Retina (tissue), 1 donor: ENCODE measurements at regions not wholly inside any gene's neighbourhood (a gene's known extent, or its start where the extent isn't known, plus 50 kb on each side); places are given as distances from the start of the nearest gene placed in this dataset.

Experiments
- DNase-seq: peaks from one replicate; pipeline ENCODE4 v3.0.0-alpha.2; 2016

DNA sequence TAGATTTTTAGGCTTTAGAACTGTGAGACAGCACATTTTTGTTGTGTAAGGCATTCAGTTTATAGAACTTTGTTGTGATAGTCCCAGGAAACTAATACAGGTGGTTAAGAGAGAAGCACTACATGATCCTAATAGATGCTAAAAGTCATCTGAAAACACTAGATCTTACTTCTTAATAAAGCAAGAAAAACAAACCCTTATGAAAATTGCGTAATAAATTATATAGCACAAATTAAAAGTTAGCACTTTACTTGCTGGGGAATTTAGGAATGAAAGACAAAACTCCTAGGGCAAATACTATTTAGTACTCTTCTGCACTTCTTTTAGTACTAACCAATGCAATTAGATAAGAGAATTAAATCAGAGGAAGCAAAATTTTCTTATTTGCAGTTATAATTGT, 163.3 kb upstream of the SHISA6 start:
- no peak for DNase-seq

- no peak for DNase-seq
These were observed 166.6 kb upstream of the SHISA6 start for GRCh38 chr17:11074451-11074850.

- DNase-seq = no peak
These were observed 184.1 kb upstream of the SHISA6 start for GRCh38 chr17:11056926-11057325.

DNA sequence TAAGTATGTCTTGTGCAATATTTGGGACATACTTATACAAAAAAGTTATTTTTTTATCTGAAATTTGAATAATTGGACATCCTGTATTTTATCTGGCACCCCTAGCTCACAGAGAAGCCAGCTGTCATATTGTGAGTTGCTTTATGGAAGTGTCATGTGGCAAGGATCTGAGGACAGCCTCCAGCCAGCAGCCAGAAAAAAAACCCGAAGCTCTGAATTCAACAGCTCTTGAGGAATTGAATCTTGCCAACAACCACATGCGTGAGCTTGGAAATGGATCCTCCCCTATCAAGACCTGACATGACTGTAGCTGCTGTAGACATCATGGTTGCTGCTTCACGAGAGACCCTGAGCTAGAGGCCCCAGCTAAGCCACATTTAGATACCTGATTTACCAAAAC, 187.2 kb upstream of the SHISA6 start:
- no peak for DNase-seq

- no peak for DNase-seq
These were observed 191.5 kb upstream of the SHISA6 start for GRCh38 chr17:11049539-11049938.

GRCh38 chr17:11047228-11047627, 193.8 kb upstream of the SHISA6 start:
- no peak for DNase-seq

GRCh38 chr17:11039342-11039741, 201.5 kb upstream of the PIRT start:
- no peak for DNase-seq

GRCh38 chr17:11035681-11036080, 197.8 kb upstream of the PIRT start:
- no peak for DNase-seq

GRCh38 chr17:11031787-11032186, 193.9 kb upstream of the PIRT start:
- DNase-seq = no peak

- DNase-seq = no peak
These were observed 191.9 kb upstream of the PIRT start for GRCh38 chr17:11029791-11030190.

DNA sequence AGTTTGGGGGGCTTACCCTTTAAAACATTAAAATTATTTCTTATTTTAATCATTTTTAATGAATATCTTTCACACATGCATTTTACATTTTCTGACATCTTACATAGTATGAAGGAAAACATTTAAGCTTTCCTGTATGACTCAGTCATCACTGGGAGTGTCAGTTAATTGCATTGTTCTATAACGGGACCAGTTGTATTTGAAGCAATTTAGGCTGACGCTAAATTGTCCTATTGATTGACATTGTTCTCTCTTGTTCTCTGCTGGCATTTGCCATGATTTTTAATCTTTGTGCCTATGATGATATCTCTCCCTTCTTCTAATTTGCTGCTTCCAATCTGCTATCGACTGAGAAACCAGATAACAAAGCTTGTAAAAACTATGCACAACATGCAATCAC, 190.5 kb upstream of the PIRT start:
- DNase-seq = no peak

GRCh38 chr17:11026903-11027302, 189.0 kb upstream of the PIRT start:
- DNase-seq = no peak

DNA sequence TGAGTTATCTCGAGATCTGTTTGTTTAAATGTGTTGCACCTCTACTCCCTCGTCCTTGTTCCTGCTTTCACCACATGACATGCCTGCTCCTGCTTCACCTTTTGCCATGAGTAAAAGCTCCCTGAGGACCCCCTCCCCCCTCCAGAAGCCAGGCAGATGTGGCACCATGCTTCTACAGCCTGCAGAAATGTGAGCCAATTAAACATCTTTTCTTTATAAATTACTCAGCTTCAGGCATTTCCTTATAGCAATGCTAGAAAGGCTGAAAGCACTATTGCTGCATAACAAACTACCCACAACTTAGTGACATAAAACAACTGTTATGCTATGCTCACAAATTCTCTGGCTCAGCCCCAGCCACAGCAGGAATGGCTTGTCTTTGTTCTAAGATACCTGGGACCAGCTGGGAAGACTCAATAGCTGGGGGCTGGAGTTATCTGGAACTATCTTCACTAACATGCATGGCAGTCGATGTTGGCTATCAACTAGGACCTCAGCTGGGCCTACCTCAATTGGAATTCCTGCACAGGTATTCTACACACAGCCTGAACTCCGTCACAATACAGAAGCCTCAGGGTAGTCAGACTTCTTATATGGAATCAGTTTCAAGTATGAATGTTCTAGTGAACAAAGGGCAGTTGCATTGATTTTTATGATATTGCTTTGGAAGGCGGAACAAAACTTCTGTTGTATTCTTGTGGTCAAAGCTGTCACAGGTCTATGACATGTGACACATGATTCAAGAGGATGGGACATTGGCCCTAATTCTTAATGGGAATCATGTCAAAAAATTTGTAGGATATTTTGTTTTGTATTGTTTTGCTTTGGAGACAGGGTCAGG, 186.0 kb upstream of the PIRT start:
- no peak for DNase-seq

- no peak for DNase-seq
These were observed 168.6 kb upstream of the PIRT start for GRCh38 chr17:11006530-11006929.

- no peak for DNase-seq
These were observed 168.1 kb upstream of the PIRT start for GRCh38 chr17:11005940-11006339.

- no peak for DNase-seq
These were observed 164.5 kb upstream of the PIRT start for GRCh38 chr17:11002417-11002816.

DNA sequence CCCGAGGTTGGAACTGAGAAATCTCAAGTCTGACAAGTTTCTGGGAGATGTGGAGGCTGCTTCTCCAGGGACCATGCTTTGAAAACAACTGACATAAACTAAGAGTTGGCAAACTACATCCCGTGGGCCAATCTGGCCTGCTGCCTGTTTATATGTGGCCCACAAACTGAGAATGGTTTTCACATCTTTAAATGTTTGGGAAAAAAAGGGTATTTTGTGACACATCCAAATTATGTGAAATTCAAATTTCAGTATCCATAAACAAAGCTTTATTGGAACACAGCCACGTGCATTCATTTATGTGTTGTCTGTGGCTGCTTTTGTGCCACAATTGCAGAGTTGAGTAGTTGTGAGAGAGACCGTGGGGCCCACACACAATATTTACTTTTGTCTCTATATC, 163.8 kb upstream of the PIRT start:
- DNase-seq = no peak

GRCh38 chr17:10999484-10999883, 161.6 kb upstream of the PIRT start:
- DNase-seq = no peak

- DNase-seq = no peak
These were observed 155.2 kb upstream of the PIRT start for GRCh38 chr17:10993126-10993525.

DNA sequence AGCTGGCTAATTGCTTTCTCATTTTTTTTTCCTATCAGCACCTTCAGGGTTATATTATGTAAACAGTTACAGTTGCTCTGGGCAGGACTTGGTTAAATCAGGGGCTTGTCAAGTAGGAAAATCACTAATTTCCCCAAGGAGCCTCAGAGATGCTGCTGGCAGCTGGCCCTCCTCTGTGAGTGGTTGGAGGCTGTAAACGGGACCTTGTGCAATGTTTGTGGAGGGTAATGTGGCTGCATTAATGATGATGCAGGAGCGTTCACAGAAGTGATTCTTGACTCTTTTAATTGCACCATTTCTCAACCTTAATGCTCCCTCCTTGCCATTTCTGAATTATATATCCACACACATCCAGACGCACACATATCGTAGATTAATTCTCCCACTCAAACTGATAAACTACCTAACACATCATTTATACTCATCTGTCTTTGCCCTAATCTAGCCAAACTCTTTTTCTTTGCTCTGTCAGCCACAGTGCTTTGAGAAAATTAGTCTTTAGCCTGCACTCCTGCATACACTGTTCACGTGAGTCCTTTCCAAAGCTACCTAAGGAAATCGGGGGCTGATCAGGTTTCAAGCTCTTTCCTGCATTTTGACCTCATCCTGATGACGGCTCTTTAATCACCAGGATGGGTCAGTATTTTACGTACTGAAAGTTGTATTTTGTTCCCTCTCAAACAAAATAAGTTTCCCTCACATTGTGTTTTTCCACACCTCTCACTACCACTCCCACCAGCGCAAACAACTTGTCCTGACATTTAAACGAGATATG, 154.4 kb upstream of the PIRT start:
- peak; percentile 19 for DNase-seq

DNA sequence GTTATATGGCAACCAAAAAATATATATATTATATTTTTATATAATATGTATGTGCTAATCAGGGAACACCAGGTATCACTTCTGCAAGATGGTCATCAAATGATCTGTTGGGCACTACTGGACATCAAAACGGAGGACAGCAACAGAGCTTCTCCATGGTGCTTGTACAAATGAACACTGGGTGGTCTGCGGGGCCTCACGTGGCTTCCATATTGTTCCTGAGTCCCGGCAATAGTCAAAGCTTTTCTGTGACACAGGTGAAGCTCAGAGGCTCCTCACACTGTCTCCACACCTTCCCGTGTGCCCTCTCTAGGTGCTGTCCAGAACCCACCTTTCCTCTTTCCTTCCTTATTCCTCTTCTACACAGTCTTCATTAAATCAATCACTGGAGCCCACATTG, 149.9 kb upstream of the PIRT start:
- no peak for DNase-seq

DNA sequence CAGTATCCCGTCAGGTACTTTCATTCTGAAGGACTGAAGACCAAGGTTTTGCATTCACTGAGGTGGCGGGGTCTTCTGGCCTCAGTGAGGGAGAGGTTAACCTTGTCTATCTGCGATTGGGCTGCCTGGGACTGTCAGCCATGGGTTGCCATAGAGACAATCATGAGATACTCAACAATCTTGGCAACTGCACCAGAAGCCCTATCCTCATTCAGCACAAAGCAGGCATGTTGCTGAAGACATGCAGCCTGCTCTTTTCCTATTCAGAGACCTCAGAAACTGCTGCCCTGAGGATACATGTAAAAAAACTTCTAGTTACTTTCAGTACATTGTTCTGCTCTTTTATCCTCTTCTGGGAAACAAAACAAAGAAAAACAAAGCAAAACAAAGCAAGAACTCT, 146.3 kb upstream of the PIRT start:
- no peak for DNase-seq

- no peak for DNase-seq
These were observed 138.5 kb upstream of the PIRT start for GRCh38 chr17:10976401-10976800.

DNA sequence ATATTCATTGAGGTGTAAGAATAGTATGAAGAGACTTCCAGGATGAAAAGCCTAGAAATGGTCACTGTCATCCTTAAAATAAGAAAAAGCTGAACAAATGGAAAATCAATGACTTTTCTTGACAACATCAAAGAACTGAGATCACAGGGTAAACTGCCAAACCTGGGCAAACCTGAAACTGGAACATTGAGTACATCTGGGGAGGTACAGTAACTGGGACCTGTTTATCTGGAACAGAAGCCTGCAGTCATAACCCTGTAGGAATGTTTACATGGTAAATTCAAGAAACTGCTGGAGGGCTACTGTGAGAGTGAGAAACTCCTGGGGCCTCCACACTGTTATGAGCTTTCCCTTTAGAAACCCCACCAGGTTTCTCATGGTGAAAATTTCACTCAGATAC, 130.1 kb upstream of the PIRT start:
- DNase-seq = no peak
